ENCODE measurements at regions not wholly inside any gene's neighbourhood (a gene's known extent, or its start where the extent isn't known, plus 50 kb on each side); places are given as distances from the start of the nearest gene placed in this dataset.

GRCh38 chr7:51471210-51471980, 154.8 kb upstream of the COBL start:
- H3K9me3 Mint-ChIP-seq, result no peaks in the 10 kb centered on the region
- intact Hi-C loops (cut with micrococcal nuclease), result no loop called here
- no peak overlapping the region for H3K4me3 Mint-ChIP-seq
- H3K27ac Mint-ChIP-seq, result no peak overlapping the region
- no peaks in the 10 kb centered on the region for H3K36me3 Mint-ChIP-seq (ENCODE audit: low read depth)
- peaks cover 16% of the 10 kb centered on the region for H3K27me3 Mint-ChIP-seq
- H3K4me1 Mint-ChIP-seq (ENCODE audit: low read depth), result no peaks in the 10 kb centered on the region

DNA sequence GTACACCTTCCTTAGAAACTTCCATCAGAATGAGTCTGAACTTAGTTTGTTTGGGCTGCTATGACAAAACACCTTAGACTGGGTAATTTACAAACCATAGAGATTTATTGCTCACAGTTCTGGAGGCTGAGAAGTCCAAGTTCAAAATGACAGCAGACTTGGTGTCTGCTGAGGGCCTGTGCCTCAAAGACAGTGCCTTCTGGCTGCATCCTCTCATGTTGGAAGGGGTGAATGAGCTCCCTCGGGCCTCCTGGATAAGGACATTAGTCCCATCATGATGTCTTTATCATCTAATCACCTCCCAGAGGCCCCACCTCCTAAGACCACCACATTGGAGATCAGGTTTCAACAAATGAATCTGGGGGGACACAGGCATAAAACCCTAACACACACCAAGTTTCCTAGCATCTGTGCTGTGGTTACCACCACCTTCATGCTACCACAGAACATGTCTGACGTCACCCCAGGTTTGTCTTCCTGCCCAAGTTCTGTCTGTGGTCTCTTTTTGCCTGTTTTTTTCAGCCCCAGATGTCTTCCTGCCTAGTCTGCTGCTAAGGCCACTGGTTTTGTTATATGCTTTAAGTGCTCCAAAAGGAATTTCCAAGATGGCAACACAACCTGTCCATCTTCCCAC, 150.9 kb upstream of the COBL start:
- Mint-ChIP-seq H3K27ac (no peak overlapping the region), H3K27me3 (peaks cover 14% of the 10 kb centered on the region), H3K9me3 (peaks cover 10% of the 10 kb centered on the region), H3K4me1 (ENCODE audit: low read depth) (no peaks in the 10 kb centered on the region), H3K4me3 (no peak overlapping the region), H3K36me3 (ENCODE audit: low read depth) (no peaks in the 10 kb centered on the region)
- intact Hi-C loops (cut with micrococcal nuclease), result no loop called here

- Mint-ChIP-seq H3K4me1 (ENCODE audit: low read depth) (no peaks in the 10 kb centered on the region), H3K27ac (no peak overlapping the region), H3K36me3 (ENCODE audit: low read depth) (no peaks in the 10 kb centered on the region), H3K9me3 (peaks cover 10% of the 10 kb centered on the region), H3K27me3 (no peaks in the 10 kb centered on the region), H3K4me3 (no peak overlapping the region)
- intact Hi-C loops (cut with micrococcal nuclease), result no loop called here
These were observed 143.2 kb upstream of the COBL start for GRCh38 chr7:51459809-51460208.

DNA sequence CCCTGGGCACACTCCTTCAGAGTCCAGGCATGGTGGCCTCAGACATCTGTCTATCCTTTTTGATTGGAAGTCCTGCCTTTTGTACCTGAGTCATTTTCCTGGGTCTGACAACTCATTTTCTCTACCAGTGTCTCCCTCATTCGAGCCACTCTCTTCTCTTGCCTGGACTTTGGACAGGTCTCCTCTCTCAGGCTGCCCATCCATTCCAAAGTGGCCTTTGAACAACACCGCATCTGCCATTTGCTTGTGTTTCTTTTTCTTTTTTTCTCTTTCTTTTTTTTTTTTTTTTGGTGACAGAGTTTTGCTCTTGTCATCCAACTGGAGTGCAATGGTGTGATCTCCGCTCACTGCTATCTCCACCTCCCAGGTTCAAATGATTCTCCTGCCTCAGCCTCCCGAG, 142.1 kb upstream of the COBL start:
- intact Hi-C loops (cut with micrococcal nuclease), result no loop called here
- Mint-ChIP-seq H3K36me3 (ENCODE audit: low read depth) (no peaks in the 10 kb centered on the region), H3K4me3 (no peak overlapping the region)

DNA sequence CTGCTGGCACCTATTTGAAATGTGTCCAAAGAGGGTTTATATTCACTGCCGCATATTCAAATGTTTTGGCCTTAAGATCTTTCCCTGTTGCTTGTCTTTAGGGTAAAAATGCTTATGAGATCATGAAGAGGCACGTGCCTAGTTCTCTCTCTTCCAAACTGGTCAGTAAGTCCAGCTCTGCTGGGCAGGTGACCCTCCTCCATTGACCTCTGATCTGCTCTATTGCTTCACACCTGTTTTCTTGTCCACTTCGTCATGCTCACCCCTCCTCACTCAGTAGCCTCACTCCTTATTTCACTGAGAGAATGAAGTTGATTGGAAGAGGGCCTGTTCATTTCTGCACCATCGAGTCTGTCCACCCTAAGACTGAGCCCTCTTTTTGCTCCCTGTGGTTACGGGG, 140.5 kb upstream of the COBL start:
- Mint-ChIP-seq H3K36me3 (ENCODE audit: low read depth) (no peaks in the 10 kb centered on the region), H3K9me3 (no peaks in the 10 kb centered on the region), H3K27ac (no peak overlapping the region), H3K4me1 (ENCODE audit: low read depth) (no peaks in the 10 kb centered on the region), H3K27me3 (no peaks in the 10 kb centered on the region), H3K4me3 (no peak overlapping the region)
- intact Hi-C loops (cut with micrococcal nuclease), result no loop called here

More for the DNA sequence above, 142.1 kb upstream of the COBL start:
- Mint-ChIP-seq H3K27ac (no peak overlapping the region), H3K9me3 (peaks cover 7% of the 10 kb centered on the region), H3K27me3 (no peaks in the 10 kb centered on the region), H3K4me1 (ENCODE audit: low read depth) (no peaks in the 10 kb centered on the region)

DNA sequence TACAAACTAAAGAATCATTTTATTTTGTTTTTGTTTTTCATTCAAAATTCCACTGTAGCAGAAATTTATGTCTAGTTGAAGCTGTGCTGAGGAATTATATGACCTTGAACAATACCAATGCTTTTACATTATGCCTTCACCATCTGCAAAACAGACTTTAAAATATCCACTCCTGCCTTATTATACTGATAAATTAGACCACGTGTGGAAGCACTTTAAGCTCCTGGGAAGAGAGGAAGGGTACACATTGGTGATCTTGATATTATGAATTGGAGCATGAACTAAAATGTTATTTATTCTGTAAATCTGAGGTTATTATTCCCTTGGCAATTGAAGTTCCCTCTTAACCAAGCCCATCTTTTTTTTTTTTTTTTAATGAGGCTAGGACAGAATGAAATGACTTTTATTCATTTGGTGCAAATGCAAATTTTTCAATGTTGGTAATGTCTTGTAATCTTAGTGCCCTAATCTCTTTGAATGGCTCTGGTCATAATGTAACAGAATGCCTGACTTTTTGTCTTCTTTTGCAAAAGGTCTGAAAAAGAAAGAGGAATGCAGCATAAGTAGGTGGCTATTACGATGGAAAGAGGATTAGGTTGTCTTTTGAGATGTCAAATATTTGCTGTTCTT, 139.9 kb upstream of the COBL start:
- Mint-ChIP-seq H3K27me3 (no peaks in the 10 kb centered on the region), H3K9me3 (no peaks in the 10 kb centered on the region), H3K4me1 (ENCODE audit: low read depth) (no peaks in the 10 kb centered on the region), H3K36me3 (ENCODE audit: low read depth) (no peaks in the 10 kb centered on the region), H3K27ac (no peak overlapping the region), H3K4me3 (no peak overlapping the region)
- intact Hi-C loops (cut with micrococcal nuclease), result no loop called here

- Mint-ChIP-seq H3K27me3 (no peaks in the 10 kb centered on the region), H3K9me3 (no peaks in the 10 kb centered on the region), H3K27ac (no peak overlapping the region), H3K36me3 (ENCODE audit: low read depth) (no peaks in the 10 kb centered on the region), H3K4me3 (no peak overlapping the region), H3K4me1 (ENCODE audit: low read depth) (no peaks in the 10 kb centered on the region)
- intact Hi-C loops (cut with micrococcal nuclease), result no loop called here
These were observed 139.3 kb upstream of the COBL start for GRCh38 chr7:51455948-51456347.

DNA sequence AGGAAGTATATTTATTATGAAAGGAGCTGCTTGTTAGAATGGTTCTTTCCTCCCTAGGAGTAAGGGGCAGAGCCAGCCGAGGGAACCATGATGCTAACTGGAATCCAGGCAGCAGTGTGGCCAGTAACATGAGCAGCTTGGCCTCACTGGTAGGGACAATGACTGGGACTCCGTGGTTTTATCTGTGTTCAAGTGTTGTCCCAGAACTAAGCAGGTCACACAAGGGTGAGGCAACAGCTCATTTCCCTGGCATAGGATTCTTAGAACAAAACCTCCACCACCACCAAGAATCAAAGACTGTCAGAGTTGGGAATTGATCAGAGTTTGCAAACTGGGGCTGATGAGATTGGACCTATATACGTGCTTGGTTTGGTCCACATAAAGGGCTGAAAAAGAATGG, 138.9 kb upstream of the COBL start:
- H3K27ac Mint-ChIP-seq, result no peak overlapping the region
- H3K9me3 Mint-ChIP-seq, result peaks cover 4% of the 10 kb centered on the region
- no peaks in the 10 kb centered on the region for H3K4me1 Mint-ChIP-seq (ENCODE audit: low read depth)
- H3K36me3 Mint-ChIP-seq (ENCODE audit: low read depth), result no peaks in the 10 kb centered on the region
- no peaks in the 10 kb centered on the region for H3K27me3 Mint-ChIP-seq
- intact Hi-C loops (cut with micrococcal nuclease), result no loop called here
- H3K4me3 Mint-ChIP-seq, result no peak overlapping the region

- peaks cover 8% of the 10 kb centered on the region for H3K9me3 Mint-ChIP-seq
- H3K4me1 Mint-ChIP-seq (ENCODE audit: low read depth), result no peaks in the 10 kb centered on the region
- no peaks in the 10 kb centered on the region for H3K36me3 Mint-ChIP-seq (ENCODE audit: low read depth)
- H3K27me3 Mint-ChIP-seq, result no peaks in the 10 kb centered on the region
- intact Hi-C loops (cut with micrococcal nuclease), result no loop called here
- no peak overlapping the region for H3K27ac Mint-ChIP-seq
- no peak overlapping the region for H3K4me3 Mint-ChIP-seq
These were observed 138.5 kb upstream of the COBL start for GRCh38 chr7:51455086-51455485.

DNA sequence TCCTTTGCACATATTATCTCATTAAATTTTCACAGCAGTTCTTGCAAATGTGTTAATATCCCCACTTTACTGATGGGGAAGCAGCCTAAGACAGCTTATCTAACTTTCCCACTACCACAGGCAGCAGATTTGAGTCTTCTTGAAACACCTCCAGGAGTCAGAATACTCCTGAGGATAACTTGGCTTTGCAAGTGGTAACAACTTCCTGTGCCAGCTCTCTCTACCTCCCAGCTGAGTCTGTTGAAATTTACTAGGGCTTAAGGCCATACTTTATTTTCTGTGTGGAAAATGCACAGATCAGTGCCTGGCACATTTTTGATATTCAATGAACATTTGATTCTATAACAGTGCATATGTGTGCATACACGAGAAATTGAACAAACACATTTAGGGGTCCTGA, 136.1 kb upstream of the COBL start:
- Mint-ChIP-seq H3K36me3 (ENCODE audit: low read depth) (no peaks in the 10 kb centered on the region), H3K27ac (no peak overlapping the region), H3K27me3 (no peaks in the 10 kb centered on the region), H3K9me3 (peaks cover 8% of the 10 kb centered on the region), H3K4me1 (ENCODE audit: low read depth) (no peaks in the 10 kb centered on the region), H3K4me3 (no peak overlapping the region)
- intact Hi-C loops (cut with micrococcal nuclease), result no loop called here

GRCh38 chr7:51451751-51452476, 135.3 kb upstream of the COBL start:
- Mint-ChIP-seq H3K36me3 (ENCODE audit: low read depth) (no peaks in the 10 kb centered on the region), H3K27me3 (no peaks in the 10 kb centered on the region), H3K9me3 (peaks cover 8% of the 10 kb centered on the region), H3K4me1 (ENCODE audit: low read depth) (no peaks in the 10 kb centered on the region), H3K27ac (no peak overlapping the region), H3K4me3 (no peak overlapping the region)
- intact Hi-C loops (cut with micrococcal nuclease), result no loop called here

DNA sequence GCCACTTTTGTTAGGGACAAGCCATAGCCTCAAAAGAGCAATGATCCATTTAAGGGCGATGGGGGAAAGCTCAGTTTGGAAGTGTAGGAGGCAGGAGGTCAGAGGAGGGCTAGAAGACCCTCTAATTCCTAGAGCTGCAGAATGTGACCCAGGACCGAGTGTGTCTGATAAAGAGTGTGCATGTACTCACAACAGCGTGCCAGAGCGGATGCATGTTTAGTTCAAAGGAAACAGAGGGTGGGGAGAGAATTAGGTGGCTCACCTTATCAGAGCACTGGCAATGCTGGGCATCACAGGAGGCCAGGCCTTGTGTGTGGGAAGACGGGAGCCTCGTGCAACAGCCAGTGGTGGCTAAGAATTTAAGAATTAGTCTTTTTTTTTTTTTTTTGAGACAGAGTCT, 133.9 kb upstream of the COBL start:
- no peaks in the 10 kb centered on the region for H3K27me3 Mint-ChIP-seq
- H3K36me3 Mint-ChIP-seq (ENCODE audit: low read depth), result no peaks in the 10 kb centered on the region
- H3K27ac Mint-ChIP-seq, result no peak overlapping the region
- H3K9me3 Mint-ChIP-seq, result peaks cover 8% of the 10 kb centered on the region
- no peaks in the 10 kb centered on the region for H3K4me1 Mint-ChIP-seq (ENCODE audit: low read depth)
- intact Hi-C loops (cut with micrococcal nuclease), result no loop called here
- no peak overlapping the region for H3K4me3 Mint-ChIP-seq

DNA sequence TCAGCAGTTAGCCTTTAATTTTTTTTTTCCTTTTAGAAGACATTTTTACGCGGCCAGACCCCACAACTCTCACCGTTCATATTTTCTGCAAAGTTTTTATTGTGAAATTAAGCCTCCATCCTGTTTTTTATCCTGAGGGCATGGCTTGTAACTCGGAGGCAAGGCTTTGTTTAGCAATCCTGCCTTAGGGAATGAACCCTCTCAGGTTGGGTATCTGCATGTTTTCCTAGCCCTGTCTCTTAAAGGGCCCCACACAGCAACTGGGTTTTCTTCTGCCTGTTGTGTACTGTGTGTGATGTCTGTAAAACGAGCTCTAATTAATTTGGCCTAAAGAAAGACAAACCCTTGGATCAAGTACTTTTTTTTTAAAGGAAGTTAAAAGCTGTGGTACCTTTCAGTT, 130.2 kb upstream of the COBL start:
- no peak overlapping the region for H3K4me3 Mint-ChIP-seq
- intact Hi-C loops (cut with micrococcal nuclease), result no loop called here
- H3K9me3 Mint-ChIP-seq, result peaks cover 22% of the 10 kb centered on the region
- no peaks in the 10 kb centered on the region for H3K36me3 Mint-ChIP-seq (ENCODE audit: low read depth)
- H3K27me3 Mint-ChIP-seq, result no peaks in the 10 kb centered on the region
- no peaks in the 10 kb centered on the region for H3K4me1 Mint-ChIP-seq (ENCODE audit: low read depth)
- no peak overlapping the region for H3K27ac Mint-ChIP-seq

DNA sequence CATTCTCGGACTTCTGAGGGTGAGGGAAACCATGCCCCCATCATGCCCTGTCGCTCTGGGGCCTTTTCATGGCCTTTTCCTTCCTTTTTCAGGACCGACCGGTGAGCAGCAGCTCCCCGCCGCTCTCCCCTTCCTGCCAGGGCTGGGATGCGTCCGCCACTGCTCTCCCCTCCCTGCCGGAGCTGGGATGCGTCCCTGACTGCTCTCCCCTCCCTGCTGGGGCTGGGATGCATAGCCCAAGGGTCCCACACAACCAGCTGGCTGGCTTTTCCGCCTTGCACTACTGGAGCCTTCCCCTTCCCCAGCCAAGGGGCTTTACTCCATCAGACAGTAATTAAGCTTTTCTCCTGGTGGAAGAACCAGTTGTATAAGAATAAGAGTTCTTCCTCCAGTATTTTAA, 129.7 kb upstream of the COBL start:
- Mint-ChIP-seq H3K27me3 (no peaks in the 10 kb centered on the region), H3K4me1 (ENCODE audit: low read depth) (no peaks in the 10 kb centered on the region), H3K36me3 (ENCODE audit: low read depth) (no peaks in the 10 kb centered on the region), H3K4me3 (no peak overlapping the region), H3K9me3 (peaks cover 22% of the 10 kb centered on the region), H3K27ac (no peak overlapping the region)
- intact Hi-C loops (cut with micrococcal nuclease), result no loop called here

All from dendritic cell treated with granulocyte-macrophage colony-stimulating factor and Interleukin-4, amounts not matched to agents 40 ng/mL and 50 ng/mL, for 4 days (primary cell).